Skeletal muscle cell (primary cell): ENCODE measurements at regions not wholly inside any gene's neighbourhood (a gene's known extent, or its start where the extent isn't known, plus 50 kb on each side); places are given as distances from the start of the nearest gene placed in this dataset.
A peak's percentile ranks its signal among the peaks of the same experiment; 100 is the strongest.
"Not testable (repeated sequence)": the region's sequence is repeated elsewhere in the genome, so short reads cannot be mapped to it uniquely, and the experiment has no call there.

Experiments used
- DNase-seq: peaks from one replicate; pipeline ENCODE4 v3.0.0-alpha.2; 2010; ENCODE audit warnings: low read depth
- H3K4me3 ChIP-seq: 2 replicates; pipeline ENCODE4 v1.5.1; 2011; ENCODE audit warnings: low read depth, mild to moderate bottlenecking, control low read depth, low read length, moderate library complexity

- H3K4me3 ChIP-seq = no peak overlapping the region
- DNase-seq = no peak
These were observed 241.5 kb downstream of the SATB2 start for GRCh38 chr2:199216253-199216652.

GRCh38 chr2:199207011-199207410, 250.7 kb downstream of the SATB2 start:
- no peak for DNase-seq
- no peak overlapping the region for H3K4me3 ChIP-seq

DNA sequence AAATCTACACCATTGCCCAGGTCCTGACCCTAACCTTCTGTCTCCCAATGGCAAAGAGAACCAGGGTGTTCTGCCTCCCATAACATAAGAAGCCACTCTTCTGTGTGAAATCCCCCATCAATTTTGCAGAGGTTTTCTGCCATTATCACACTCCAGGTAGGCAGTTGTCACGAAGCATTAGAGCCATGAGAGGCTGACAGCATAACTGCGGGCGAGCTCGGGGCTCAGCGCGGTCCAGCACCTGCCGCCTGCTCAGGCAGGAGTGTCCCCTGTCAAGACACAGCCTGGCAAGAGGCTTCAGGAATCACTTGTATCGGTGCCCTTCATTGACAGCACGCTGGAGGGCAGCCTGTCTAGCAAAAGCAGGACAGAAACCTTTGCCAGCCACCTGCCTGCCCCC, 251.2 kb downstream of the SATB2 start:
- no peak for DNase-seq
- H3K4me3 ChIP-seq = no peak overlapping the region

DNA sequence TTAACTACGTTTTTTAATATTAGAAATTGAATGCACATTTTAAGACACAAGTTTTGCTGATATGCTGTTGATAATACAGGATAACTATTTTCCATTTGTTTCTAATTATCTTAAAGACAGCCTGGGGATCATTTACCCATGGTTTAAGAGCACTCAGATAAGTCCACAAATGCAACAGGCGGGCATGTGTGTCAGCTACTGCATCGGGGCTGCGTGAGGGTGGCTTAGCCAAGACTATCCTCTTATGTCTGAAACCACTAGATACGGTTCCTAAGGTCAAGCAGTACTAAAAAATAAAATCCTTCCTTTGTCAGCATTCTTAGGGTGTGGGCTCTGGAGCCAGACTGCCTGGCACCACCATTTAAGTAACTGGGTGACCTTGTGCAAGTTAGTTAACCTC, 254.8 kb downstream of the SATB2 start:
- H3K4me3 ChIP-seq = no peak overlapping the region
- no peak for DNase-seq

DNA sequence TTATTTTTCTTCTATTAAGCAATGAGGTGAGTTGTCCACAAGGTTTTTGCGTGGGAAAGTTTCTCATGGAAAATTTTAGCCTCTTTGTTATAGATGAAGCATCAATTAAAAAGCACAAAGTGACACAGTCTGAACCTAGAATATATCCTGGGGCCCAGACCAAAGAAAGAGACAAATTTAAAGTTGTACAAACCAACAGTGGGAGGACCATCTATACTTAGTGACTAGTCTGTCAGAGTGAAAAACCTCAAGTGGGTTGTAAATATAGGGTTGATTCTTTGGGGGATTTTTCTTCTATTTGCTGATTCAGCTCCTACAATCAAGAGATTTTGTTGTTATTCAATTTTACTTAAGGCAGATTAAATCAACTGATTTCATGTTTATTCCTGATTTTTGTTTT, 256.2 kb downstream of the SATB2 start:
- H3K4me3 ChIP-seq = no peak overlapping the region
- no peak for DNase-seq

DNA sequence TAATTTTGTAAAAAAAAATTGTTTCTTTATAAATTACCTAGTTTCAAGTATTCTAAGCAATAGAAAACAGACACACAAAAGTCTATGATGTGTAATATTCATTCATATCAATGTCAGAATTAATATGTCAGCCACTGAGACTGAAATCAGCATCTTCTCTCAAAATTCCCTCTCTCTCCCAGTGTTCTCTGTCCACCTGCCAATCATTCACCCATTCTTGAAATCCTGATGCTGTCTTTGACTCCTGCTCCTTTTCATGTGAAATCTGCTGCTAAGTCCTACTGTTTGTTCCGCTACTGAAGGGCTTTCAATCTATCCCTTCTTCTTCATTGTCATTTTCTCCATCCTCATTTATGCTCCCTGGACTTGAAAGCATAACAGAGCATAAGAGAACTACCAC, 257.9 kb downstream of the SATB2 start:
- DNase-seq = no peak
- H3K4me3 ChIP-seq = no peak overlapping the region

DNA sequence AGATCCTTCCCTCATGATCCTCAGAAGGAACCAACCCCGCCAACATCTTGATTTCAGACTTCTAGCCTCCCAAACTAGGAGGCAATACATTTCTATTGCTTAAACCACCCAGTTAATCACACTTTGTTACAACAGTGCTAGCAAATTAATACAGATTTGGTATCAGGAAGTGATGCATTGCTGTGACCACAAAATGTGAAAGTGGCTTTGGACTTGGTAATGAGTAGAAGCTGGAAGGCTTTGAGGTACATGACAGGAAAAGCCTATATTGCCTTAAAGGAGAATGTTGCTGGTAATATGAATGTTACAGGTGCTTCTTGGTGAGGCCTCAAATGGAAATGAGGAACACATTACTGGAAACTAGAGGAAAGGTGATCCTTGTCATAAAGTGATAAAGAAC, 260.3 kb downstream of the SATB2 start:
- DNase-seq = no peak
- no peak overlapping the region for H3K4me3 ChIP-seq

GRCh38 chr2:199196686-199197085, 261.1 kb downstream of the SATB2 start:
- H3K4me3 ChIP-seq = no peak overlapping the region
- DNase-seq = no peak

DNA sequence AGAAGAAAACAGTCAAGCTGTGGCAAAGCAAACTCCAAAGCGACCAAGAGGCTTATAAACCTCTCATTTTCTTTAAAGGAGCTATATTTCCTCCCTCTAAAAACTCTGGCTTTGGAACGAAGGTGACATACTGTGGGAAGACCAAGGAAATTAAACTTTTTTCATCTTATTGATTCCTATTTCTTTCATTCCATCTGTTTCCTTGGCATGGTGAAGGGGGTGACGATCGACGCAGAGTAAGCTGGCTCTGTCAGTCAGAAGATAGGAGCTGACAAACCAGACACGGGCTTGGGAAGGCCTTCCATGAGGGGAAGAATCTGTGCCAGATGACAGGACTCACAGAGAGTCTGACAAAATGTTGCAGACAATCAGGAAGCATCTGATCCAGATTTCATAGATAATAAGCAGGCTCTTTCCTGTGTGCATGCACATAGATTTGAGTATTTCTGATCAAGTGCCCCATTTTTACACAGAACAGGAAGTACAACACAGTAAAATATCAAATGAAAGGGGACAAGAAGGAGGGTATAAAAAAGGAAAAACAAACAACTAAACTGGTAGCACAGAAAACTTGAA, 261.7 kb downstream of the SATB2 start:
- DNase-seq = no peak
- no peak overlapping the region for H3K4me3 ChIP-seq

DNA sequence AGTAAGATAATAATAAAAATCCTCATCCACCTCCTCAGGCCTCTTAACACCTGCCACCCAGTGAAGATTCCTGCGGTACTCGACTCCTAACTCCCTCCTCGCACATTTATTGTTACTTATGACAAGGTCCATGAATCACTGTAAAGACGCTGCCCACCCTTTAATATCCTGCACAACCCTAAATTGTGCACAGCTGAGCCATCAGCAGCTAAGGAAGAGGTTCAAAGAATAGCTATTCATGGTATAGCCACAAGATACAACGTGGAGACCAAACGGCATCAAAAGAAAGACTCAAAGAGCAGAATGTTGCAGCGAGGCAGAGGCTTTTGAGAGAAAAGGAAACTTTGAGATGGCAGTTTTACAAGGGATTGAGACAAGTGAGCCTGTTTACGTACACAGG, 266.3 kb downstream of the SATB2 start:
- no peak for DNase-seq
- H3K4me3 ChIP-seq = no peak overlapping the region

GRCh38 chr2:199189229-199189628, 268.5 kb downstream of the SATB2 start:
- H3K4me3 ChIP-seq = no peak overlapping the region
- DNase-seq = no peak

DNA sequence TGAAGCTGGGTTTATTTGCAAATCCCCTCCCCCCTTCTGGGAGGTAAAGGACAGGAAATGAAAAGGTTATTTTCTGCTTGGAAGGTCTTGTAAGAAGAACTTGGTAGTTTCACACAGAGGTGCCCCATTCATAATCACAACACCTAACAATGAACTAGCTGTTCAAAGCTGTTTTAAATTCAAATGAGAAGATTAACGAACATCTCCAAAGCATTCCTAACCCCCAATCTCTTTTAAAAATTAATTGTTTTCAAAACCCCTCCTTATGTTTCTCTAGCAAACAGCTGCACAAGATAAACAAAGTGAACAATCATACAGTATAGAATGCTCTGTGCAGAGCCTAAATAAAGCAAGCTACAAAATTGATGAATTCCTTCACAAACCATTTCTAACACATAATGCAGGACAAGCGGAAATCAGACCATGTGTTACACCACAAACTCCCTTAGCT, 271.4 kb downstream of the SATB2 start:
- DNase-seq = no peak
- no peak overlapping the region for H3K4me3 ChIP-seq

- H3K4me3 ChIP-seq, DNase-seq: not testable (repeated sequence)
These were observed 272.6 kb downstream of the SATB2 start for GRCh38 chr2:199185174-199185573.

- DNase-seq = no peak
- H3K4me3 ChIP-seq = no peak overlapping the region
These were observed 293.9 kb downstream of the SATB2 start for GRCh38 chr2:199163613-199164458.

GRCh38 chr2:199160677-199161465, 296.9 kb downstream of the SATB2 start:
- DNase-seq = peak; percentile 76

DNA sequence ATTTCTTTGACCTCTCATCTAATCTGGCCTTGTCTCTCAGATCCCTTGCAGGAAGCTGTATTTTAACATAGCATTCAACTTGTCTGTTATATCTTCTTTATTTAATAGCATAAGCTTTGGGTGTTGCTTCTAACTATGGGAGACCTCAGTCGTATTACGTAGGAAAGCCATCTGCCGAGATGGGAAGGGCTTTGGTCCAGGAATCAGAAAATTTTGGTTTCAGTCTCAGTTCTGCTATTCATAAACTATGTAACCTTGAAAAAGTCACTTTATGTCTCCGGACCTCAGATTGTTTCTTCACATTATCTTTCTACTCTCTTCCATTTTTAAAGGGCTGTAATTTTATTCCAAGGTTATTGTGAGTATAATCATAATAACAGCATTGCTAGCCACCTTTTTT, 297.7 kb downstream of the SATB2 start:
- no peak overlapping the region for H3K4me3 ChIP-seq
- no peak for DNase-seq

More at GRCh38 chr2:199160677-199161465, 296.9 kb downstream of the SATB2 start:
- no peak overlapping the region for H3K4me3 ChIP-seq

- no peak for DNase-seq
- H3K4me3 ChIP-seq = no peak overlapping the region
These were observed 309.5 kb downstream of the SATB2 start for GRCh38 chr2:199148076-199148845.

GRCh38 chr2:199147216-199147615, 310.5 kb downstream of the SATB2 start:
- H3K4me3 ChIP-seq = no peak overlapping the region
- no peak for DNase-seq

DNA sequence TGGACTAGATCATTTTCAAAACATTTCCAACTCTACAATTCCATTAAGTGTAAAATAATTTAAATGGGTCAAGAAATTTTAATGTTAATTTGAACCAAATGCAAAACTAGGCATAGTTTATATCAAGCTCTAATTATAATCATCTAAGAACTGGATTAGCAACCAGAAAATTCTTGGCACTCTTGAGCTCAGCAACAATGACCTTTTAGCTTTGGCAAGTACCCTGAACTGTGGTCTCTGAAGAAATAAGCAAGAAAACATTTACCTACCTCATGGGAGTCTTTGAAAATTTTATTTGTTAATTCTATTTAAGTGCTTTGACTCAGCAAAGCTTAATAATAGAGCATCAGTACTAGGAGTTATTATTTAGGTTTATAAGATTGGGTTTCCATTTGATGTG, 313.2 kb downstream of the SATB2 start:
- H3K4me3 ChIP-seq = no peak overlapping the region
- no peak for DNase-seq

DNA sequence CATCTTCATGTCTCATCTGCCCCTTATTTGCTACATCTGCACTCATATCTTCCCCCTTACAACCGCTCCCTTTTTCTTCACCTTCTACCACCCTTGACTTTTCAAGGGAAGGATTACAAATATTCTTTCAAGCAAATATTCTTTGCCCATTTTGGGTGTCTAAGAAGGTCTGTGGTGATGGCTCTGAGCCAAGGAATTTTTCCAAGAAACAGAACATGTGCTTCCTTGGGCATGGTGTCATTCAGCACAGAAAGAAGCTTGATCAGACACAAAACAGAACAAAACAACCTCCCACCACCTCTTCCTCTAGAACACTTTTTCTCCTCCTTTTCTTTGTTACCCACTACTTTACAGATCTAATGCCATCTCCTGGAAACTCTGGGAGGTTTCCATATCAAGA, 313.7 kb downstream of the SATB2 start:
- H3K4me3 ChIP-seq = no peak overlapping the region
- DNase-seq = no peak
